DND-41 (cell line): ENCODE measurements at regions not wholly inside any gene's neighbourhood (a gene's known extent, or its start where the extent isn't known, plus 50 kb on each side); places are given as distances from the start of the nearest gene placed in this dataset.
"Not testable (repeated sequence)": the region's sequence is repeated elsewhere in the genome, so short reads cannot be mapped to it uniquely, and the experiment has no call there.

Experiments used
- ATAC-seq: fragments of 200-7000 bp; cut with Tn5 transposase; 3 replicates; pipeline ENCODE4 v1.9.1; 2021; ENCODE audit warnings: low read depth; ENCODE audit not compliant: insufficient read depth
- DNase-seq: peaks from one replicate; pipeline ENCODE4 v3.0.0-alpha.2; 2020
- H2AFZ ChIP-seq: 2 replicates; pipeline ENCODE4 v1.6.0; 2012; ENCODE audit warnings: low read depth, low read length
- H3K27ac ChIP-seq: 2 replicates; pipeline ENCODE4 v1.5.1; 2012; ENCODE audit warnings: low read length, inconsistent platforms
- H3K27me3 ChIP-seq: fragments of 200-600 bp; sonication (generic); 2 replicates; pipeline ENCODE4 v1.6.0; 2012; ENCODE audit warnings: low read length, mild to moderate bottlenecking, inconsistent platforms; ENCODE audit not compliant: insufficient read depth, poor library complexity
- H3K36me3 ChIP-seq: 2 replicates; pipeline ENCODE4 v1.5.1; 2012; ENCODE audit warnings: low read length, inconsistent platforms; ENCODE audit not compliant: insufficient read depth
- H3K4me1 ChIP-seq: 2 replicates; pipeline ENCODE4 v1.5.1; 2012; ENCODE audit warnings: mild to moderate bottlenecking, low read length; ENCODE audit not compliant: insufficient read depth
- H3K4me2 ChIP-seq: 2 replicates; pipeline ENCODE4 v1.6.0; 2012; ENCODE audit warnings: mild to moderate bottlenecking, moderate library complexity, low read length, inconsistent platforms; ENCODE audit not compliant: insufficient read depth
- H3K4me3 ChIP-seq, 2 experiments: fragments of 200-600 bp in 1 of 2; shearing (Covaris generic) in 1 of 2; 2 replicates each; pipeline ENCODE4 v1.5.1; 2012 to 2016; ENCODE audit warnings: inconsistent platforms in 2 of 2, low read length in 2 of 2, mild to moderate bottlenecking in 2 of 2, low read depth in 1 of 2, moderate library complexity in 1 of 2
- H3K79me2 ChIP-seq: 2 replicates; pipeline ENCODE4 v1.6.0; 2012; ENCODE audit warnings: low read length, inconsistent platforms; ENCODE audit not compliant: insufficient read depth
- H3K9ac ChIP-seq: 2 replicates; pipeline ENCODE4 v1.6.0; 2012; ENCODE audit warnings: low read depth, mild to moderate bottlenecking, inconsistent platforms, low read length, moderate library complexity
- H3K9me3 ChIP-seq: 2 replicates; pipeline ENCODE4 v1.5.1; 2012; ENCODE audit warnings: low read length, moderate library complexity, mild to moderate bottlenecking, inconsistent platforms; ENCODE audit not compliant: insufficient read depth, severe bottlenecking
- H4K20me1 ChIP-seq: 2 replicates; pipeline ENCODE4 v1.6.0; 2012; ENCODE audit warnings: low read length; ENCODE audit not compliant: insufficient read depth
- EZH2 ChIP-seq: IDR thresholded peaks from 3 replicates; pipeline ENCODE4 v1.6.1; 2012; ENCODE audit warnings: borderline replicate concordance, low read depth, mild to moderate bottlenecking, moderate library complexity, low read length, inconsistent platforms; ENCODE audit not compliant: severe bottlenecking
- TF ChIP-seq, protein P1 (sequence below): IDR thresholded peaks from 2 replicates; pipeline ENCODE4 v1.5.1; 2012; ENCODE audit warnings: borderline replicate concordance, low read length, moderate library complexity, mild to moderate bottlenecking; ENCODE audit not compliant: poor library complexity, severe bottlenecking; ENCODE audit errors: extremely low read depth

DNA sequence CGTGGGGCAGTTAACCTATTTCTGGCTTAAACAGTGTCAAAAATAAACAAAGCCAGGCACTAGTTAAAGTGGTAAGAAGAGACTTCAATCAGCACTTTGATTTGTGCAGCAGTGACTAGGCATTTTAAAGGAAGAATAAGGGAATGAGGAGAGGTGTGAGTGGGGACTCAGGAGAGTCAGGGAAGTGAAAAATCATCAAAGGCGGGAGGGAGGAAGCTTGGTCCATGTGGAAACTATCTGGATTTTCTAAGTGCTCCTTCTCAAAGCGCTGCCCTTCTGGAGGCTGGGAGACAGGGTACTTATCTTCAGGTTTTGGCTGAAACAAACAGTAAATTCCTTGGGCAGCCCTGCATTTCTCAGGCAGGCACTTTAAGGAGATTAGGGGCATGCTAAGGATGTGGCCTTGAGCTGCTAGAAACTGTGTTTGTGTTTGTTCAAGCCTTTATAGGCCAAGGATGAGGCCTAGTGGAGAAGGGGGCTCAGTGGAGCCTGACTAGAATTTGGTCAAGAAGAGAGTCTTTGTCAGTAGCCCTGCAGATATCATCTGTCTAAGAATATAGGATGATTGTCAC, 486.5 kb downstream of the SIPA1L2 start:
- no peak overlapping the region for H3K4me2 ChIP-seq

DNA sequence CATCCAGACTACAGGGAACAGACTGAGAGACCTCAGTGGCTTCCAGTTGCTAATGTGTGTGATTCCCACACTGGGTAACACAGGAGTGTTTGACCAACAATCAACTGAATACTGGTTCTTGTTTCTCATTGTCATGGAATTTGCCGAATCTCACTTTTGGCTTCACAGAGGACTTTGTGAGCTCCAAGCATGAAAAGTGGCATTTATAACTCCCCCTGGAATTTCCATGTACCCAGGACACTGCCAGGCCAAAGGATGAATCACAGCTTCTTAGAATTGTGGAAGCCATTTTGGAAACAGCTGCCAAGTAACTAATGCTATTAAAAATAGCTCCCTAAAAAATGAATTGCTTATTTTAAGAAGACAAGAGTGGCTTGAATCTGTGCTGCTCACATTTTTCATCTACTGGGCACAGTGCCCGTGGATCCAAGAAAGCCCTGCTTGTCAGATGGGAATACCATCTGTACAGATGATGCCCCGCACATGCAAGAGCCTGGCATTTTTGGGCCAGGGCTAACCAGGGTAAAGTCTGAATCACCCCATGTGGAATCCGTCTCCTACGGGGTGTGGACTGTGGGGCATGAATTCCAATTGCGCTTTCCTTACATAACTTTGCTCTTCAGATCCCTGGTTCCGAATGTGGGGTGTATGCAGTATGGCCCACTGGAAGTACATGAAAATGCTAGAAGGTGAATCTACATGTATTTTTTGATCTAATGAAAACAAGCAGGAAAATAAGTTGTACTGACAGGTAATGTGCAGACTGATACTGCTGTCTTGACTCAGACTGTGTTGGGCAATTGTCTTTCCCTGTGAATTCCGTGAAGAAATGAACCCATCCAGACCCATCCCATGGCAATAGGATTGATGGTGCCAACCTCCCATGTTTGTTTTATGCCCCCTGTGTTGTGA, 487.3 kb downstream of the SIPA1L2 start:
- Histone ChIP-seq H3K9me3 (peaks cover 5% of the 10 kb centered on the region), H3K4me3 (no peak overlapping the region), H3K4me1 (no peaks in the 10 kb centered on the region), H3K9ac (no peak overlapping the region), H3K27ac (no peak overlapping the region), H3K36me3 (no peaks in the 10 kb centered on the region), H3K27me3 (no peaks in the 10 kb centered on the region), H4K20me1 (no peaks in the 10 kb centered on the region), H3K79me2 (no peaks in the 10 kb centered on the region), H3K4me2 (no peak overlapping the region), H2AFZ (no peak overlapping the region)
- ATAC-seq, result no peak
- no peak for DNase-seq
- TF ChIP-seq, protein P1, sequence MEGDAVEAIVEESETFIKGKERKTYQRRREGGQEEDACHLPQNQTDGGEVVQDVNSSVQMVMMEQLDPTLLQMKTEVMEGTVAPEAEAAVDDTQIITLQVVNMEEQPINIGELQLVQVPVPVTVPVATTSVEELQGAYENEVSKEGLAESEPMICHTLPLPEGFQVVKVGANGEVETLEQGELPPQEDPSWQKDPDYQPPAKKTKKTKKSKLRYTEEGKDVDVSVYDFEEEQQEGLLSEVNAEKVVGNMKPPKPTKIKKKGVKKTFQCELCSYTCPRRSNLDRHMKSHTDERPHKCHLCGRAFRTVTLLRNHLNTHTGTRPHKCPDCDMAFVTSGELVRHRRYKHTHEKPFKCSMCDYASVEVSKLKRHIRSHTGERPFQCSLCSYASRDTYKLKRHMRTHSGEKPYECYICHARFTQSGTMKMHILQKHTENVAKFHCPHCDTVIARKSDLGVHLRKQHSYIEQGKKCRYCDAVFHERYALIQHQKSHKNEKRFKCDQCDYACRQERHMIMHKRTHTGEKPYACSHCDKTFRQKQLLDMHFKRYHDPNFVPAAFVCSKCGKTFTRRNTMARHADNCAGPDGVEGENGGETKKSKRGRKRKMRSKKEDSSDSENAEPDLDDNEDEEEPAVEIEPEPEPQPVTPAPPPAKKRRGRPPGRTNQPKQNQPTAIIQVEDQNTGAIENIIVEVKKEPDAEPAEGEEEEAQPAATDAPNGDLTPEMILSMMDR, result no peak
- TF ChIP-seq EZH2, result no peak

More for the DNA sequence above, 486.5 kb downstream of the SIPA1L2 start:
- Histone ChIP-seq H3K9ac (no peak overlapping the region), H3K36me3 (no peaks in the 10 kb centered on the region), H2AFZ (no peak overlapping the region), H3K9me3 (peaks cover 5% of the 10 kb centered on the region), H3K27ac (no peak overlapping the region), H3K79me2 (no peaks in the 10 kb centered on the region), H3K4me3 (no peak overlapping the region), H3K27me3 (no peaks in the 10 kb centered on the region), H3K4me1 (no peaks in the 10 kb centered on the region), H4K20me1 (no peaks in the 10 kb centered on the region)
- ATAC-seq (no peak), DNase-seq (no peak)
- no peak for TF ChIP-seq EZH2
- TF ChIP-seq, protein P1, result no peak

DNA sequence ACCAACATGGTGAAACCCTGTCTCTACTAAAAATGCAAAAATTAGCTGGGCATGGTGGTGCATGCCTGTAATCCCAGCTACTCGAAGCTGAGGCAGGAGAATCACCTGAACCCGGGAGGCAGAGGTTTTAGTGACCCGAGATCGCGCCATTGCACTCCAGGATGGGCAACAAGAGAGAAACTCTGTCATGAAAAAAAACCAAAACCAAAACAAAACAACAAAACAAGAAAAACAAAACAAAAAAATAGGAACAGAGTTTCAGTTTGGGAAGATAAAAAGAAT, 488.8 kb downstream of the SIPA1L2 start:
- not testable (repeated sequence) for H3K4me3 ChIP-seq, H3K27ac ChIP-seq, H2AFZ ChIP-seq, H3K36me3 ChIP-seq, DNase-seq, H3K9me3 ChIP-seq, H3K4me2 ChIP-seq, H3K27me3 ChIP-seq, H3K9ac ChIP-seq, H3K79me2 ChIP-seq, ATAC-seq, H3K4me1 ChIP-seq, H4K20me1 ChIP-seq

DNA sequence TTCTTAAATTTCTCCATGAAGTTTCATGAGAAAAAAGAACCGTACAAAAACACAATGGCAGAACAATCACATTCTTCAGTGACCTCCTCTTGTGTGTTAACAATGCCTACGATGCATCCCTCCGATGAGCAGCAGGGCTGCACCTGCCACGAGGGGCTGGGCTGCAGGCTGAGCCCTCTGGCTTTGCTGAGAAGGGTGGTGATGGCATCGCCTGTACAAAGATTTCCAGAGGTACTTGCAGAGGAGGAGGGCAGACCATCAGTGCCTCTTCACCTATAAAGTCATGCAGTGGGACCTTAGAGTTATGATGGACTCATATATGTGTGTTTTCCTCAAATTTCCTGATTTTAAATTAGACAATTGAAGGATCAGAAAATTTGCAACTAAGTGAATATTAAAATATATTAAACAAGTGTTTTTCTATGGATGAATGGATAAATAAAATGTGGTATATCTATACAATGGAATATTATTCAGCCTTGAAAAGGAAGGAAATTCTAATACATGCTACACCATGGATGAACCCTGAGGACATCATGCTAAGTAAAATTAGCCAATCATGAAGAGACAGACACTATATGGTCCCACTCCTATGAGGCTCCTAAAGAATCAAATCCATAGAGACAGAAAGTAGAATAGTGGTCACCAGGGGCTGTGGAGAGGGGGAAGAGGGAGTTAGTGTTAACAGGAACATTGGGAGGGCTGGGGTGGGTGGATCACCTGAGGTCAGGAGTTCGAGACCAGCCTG, 489.3 kb downstream of the SIPA1L2 start:
- no peak overlapping the region for H3K9ac ChIP-seq
- H3K27ac ChIP-seq, result no peak overlapping the region

More for the DNA sequence above, 489.3 kb downstream of the SIPA1L2 start:
- Histone ChIP-seq H3K9me3 (peaks cover 5% of the 10 kb centered on the region), H3K4me2 (no peak overlapping the region), H3K27me3 (no peaks in the 10 kb centered on the region), H2AFZ (no peak overlapping the region), H3K4me3 (no peak overlapping the region), H3K36me3 (no peaks in the 10 kb centered on the region), H4K20me1 (no peaks in the 10 kb centered on the region), H3K79me2 (no peaks in the 10 kb centered on the region), H3K4me1 (no peaks in the 10 kb centered on the region)
- no peak for TF ChIP-seq EZH2
- ATAC-seq (no peak), DNase-seq (no peak)
